Activated naive CD4-positive, alpha-beta T cell treated with anti-CD3 and anti-CD28 coated beads, Interleukin-2, amount 50 U/mL, for 72 hours (primary cell): ENCODE measurements at regions not wholly inside any gene's neighbourhood (a gene's known extent, or its start where the extent isn't known, plus 50 kb on each side); places are given as distances from the start of the nearest gene placed in this dataset.

ENCODE experiments used
- ATAC-seq, 2 donors: fragments of 150-1000 bp; cut with Tn5 transposase; 2 replicates each; pipeline ENCODE4 v1.10.0; 2021; ENCODE audit warnings: mild to moderate bottlenecking in 2 of 2, moderate library complexity in 2 of 2
- DNase-seq, 2 donors: peaks; one replicate each; pipeline ENCODE4 v3.0.0; 2021 to 2022; ENCODE audit warnings: low spot score in 2 of 2
- H3K27ac Mint-ChIP-seq, 2 donors: one replicate each; pipeline ENCODE4 v1.8.0; 2022; ENCODE audit warnings: mild to moderate bottlenecking in 2 of 2, mixed read lengths in 2 of 2
- H3K36me3 Mint-ChIP-seq, 2 donors: one replicate each; pipeline ENCODE4 v1.8.0; 2022; ENCODE audit warnings: mixed read lengths in 2 of 2
- H3K9me3 Mint-ChIP-seq, 2 donors: one replicate each; pipeline ENCODE4 v1.8.0; 2022; ENCODE audit warnings: mixed read lengths in 2 of 2

DNA sequence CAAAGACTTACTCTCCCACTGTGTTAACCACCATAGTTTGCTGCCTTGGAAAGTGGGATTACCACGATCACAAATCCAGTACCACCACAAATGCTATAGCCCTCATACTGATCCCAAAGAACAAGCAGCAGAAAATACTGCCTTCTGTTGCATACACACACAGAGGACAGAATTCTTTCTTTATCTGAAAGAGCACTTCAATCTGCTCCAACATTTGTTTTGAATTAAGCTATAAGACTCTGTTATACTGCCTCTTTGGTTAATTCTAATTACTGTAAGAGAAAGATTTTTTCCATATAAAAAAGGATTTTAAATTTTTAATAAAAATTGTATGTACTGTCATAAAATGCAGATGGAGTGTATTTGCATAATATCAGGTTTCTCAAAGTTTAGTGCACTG is 69.8 kb downstream of the YIPF5 start:
- H3K36me3 Mint-ChIP-seq, result peaks cover under 1 to 3% of the 10 kb centered on the region in 2 donors
- DNase-seq, result no peak
- H3K9me3 Mint-ChIP-seq, result peaks cover 2 to 6% of the 10 kb centered on the region in 2 donors
- ATAC-seq, result no peak
- no peak overlapping the region for H3K27ac Mint-ChIP-seq

GRCh38 chr5:144101616-144102015 is 68.8 kb downstream of the YIPF5 start:
- peaks cover 0 to 6% of the 10 kb centered on the region in 2 donors for H3K9me3 Mint-ChIP-seq
- DNase-seq (no peak), ATAC-seq (no peak)
- H3K36me3 Mint-ChIP-seq, result no peaks in the 10 kb centered on the region
- no peak overlapping the region for H3K27ac Mint-ChIP-seq

- no peak overlapping the region for H3K27ac Mint-ChIP-seq
- H3K9me3 Mint-ChIP-seq, result peaks cover 0 to 6% of the 10 kb centered on the region in 2 donors
Measured at GRCh38 chr5:144102361-144102760, 68.1 kb downstream of the YIPF5 start.

GRCh38 chr5:144102979-144103378 is 67.5 kb downstream of the YIPF5 start:
- no peaks in the 10 kb centered on the region for H3K36me3 Mint-ChIP-seq
- DNase-seq, result no peak

More at GRCh38 chr5:144102361-144102760, 68.1 kb downstream of the YIPF5 start:
- ATAC-seq (no peak), DNase-seq (no peak)
- H3K36me3 Mint-ChIP-seq, result no peaks in the 10 kb centered on the region

DNA sequence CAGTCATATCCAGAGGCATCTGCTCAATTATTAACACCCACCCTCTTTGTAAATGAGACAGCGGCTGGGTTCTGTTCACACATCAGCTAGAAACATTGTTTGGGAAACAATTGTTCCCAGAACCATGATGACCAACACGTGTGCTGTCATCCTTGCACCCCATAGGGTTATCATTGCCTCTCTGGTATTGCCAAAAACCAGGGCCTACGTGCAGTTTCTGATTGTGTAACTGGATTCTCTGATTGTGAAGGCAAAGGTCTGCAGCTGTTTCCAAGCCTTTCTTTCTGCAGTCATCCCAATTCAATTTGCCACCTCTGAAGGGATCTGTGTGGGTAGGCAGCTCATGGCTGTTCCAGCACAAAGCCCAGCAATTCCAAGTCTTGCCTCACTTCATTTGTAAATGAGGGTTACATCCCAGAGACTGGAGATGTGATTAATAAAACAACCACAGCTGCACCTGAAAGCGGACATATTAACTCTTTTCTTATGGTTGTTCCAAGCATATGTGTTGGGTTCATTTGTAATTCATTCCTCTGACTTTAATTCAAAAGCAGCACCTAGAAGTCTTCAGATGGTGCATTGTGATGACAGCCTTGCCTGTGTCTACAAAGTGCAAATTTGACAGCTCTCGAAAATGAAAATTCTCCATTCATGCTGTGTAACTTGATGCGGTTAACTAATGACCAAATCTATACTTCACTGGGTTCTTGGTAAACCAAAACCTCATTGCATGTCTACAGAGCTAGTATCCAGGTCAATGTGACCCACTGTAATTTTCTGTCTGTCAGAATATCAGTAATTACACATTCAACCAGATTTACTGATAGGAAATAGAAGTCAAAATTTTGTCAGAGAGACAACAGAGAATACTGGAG is 66.6 kb downstream of the YIPF5 start:
- ATAC-seq, result no peak
- DNase-seq, result no peak
- H3K36me3 Mint-ChIP-seq, result no peaks in the 10 kb centered on the region
- no peaks in the 10 kb centered on the region for H3K9me3 Mint-ChIP-seq
- no peak overlapping the region for H3K27ac Mint-ChIP-seq

More at GRCh38 chr5:144102979-144103378, 67.5 kb downstream of the YIPF5 start:
- Mint-ChIP-seq H3K9me3 (peaks cover 0 to under 1% of the 10 kb centered on the region in 2 donors), H3K27ac (no peak overlapping the region)
- ATAC-seq, result no peak

DNA sequence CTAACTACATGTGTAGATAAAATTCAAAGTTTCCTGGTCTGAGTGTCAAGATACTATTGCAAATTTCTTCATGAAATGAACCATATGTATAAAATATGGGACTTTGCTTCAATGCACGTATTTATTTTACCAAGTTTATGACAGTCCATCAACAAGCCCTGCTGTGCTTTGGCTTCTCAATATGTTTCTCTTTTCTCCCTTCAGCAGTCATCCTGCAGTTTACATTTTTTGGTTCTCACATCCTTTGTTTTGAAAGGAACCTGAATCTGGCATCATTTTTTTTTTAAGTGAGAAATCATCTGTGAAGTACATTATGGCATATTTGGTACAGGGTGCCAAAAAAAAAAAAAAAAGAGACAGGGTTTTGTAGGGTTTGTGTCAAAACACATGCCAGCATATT is 65.1 kb downstream of the YIPF5 start:
- H3K9me3 Mint-ChIP-seq, result no peaks in the 10 kb centered on the region
- H3K36me3 Mint-ChIP-seq, result no peaks in the 10 kb centered on the region
- H3K27ac Mint-ChIP-seq, result no peak overlapping the region
- no peak for ATAC-seq
- no peak for DNase-seq

GRCh38 chr5:144108131-144108530 is 62.3 kb downstream of the YIPF5 start:
- H3K27ac Mint-ChIP-seq, result no peak overlapping the region
- ATAC-seq, result no peak

More at GRCh38 chr5:144108131-144108530, 62.3 kb downstream of the YIPF5 start:
- Mint-ChIP-seq H3K36me3 (no peaks in the 10 kb centered on the region), H3K9me3 (no peaks in the 10 kb centered on the region)
- no peak for DNase-seq
